GM12878 (cell line): ENCODE measurements at regions not wholly inside any gene's neighbourhood (a gene's known extent, or its start where the extent isn't known, plus 50 kb on each side); places are given as distances from the start of the nearest gene placed in this dataset.

Experiments used
- ATAC-seq: fragments of 200-7000 bp; cut with Tn5 transposase; 3 replicates; pipeline ENCODE4 v1.9.1; 2020; ENCODE audit warnings: mild to moderate bottlenecking, moderate library complexity
- BruUV-seq: library from RNA; stranded (reverse); fragments of 400-500 nt; replicated peaks from 2 replicates; lab custom pipeline; 2021; lab: Mats Ljungman, UMichigan
- CTCF ChIA-PET: fragments of 300-600 bp; sonication (Branson Sonifier 250); formaldehyde crosslinking; extraction: SDS; loops from one replicate; lab custom pipeline; 2021; ENCODE audit warnings: inconsistent platforms; lab: Yijun Ruan, JAX
- POLR2A ChIA-PET: fragments of 350-600 bp; formaldehyde crosslinking; extraction: SDS; loops from one replicate; lab custom pipeline; 2021; ENCODE audit warnings: inconsistent platforms; lab: Charles Lee
- RAD21 ChIA-PET: fragments of 300-600 bp; sonication (Branson Sonifier 250); formaldehyde crosslinking; loops from one replicate; lab custom pipeline; 2023; ENCODE audit warnings: antibody characterized with exemption; ENCODE audit not compliant: unreplicated experiment; lab: Charles Lee
- SMC1A ChIA-PET: fragments of 300-600 bp; sonication (Branson Sonifier 250); formaldehyde crosslinking; loops from one replicate; lab custom pipeline; 2023; ENCODE audit not compliant: unreplicated experiment, uncharacterized antibody; lab: Charles Lee
- DNase-seq: peaks from one replicate; pipeline ENCODE4 v3.0.0-alpha.2; 2011; ENCODE audit warnings: low read depth, low spot score
- FAIRE-seq: peaks from 3 replicates; lab custom pipeline; 2011; peaks lifted over from hg19 to GRCh38; lab: Jason Lieb, UNC
- H2AFZ ChIP-seq: 2 replicates; pipeline ENCODE4 v1.6.0; 2011; ENCODE audit warnings: low read depth, low read length, control low read depth; ENCODE audit not compliant: control insufficient read depth
- H3K27ac ChIP-seq: 2 replicates; pipeline ENCODE4 v1.5.1; 2011; ENCODE audit warnings: control low read depth; ENCODE audit not compliant: control insufficient read depth, insufficient read depth
- H3K27me3 ChIP-seq, 2 experiments: replicated peaks in 1 of 2; 2 replicates each; pipeline versions ENCODE4 v1.6.0 to v1.6.1; 2011; ENCODE audit warnings: low read length in 1 of 2; ENCODE audit not compliant: control insufficient read depth in 2 of 2, insufficient read depth in 2 of 2
- H3K36me3 ChIP-seq, 2 experiments: 2 replicates each; pipeline ENCODE4 v1.5.1; 2011; ENCODE audit warnings: low read length in 1 of 2; ENCODE audit not compliant: control insufficient read depth in 2 of 2, insufficient read depth in 2 of 2
- H3K4me1 ChIP-seq: 2 replicates; pipeline ENCODE4 v1.6.1; 2011; ENCODE audit warnings: mild to moderate bottlenecking, low read length, moderate library complexity, mixed read lengths; ENCODE audit not compliant: control insufficient read depth, insufficient read depth
- H3K4me2 ChIP-seq: 2 replicates; pipeline ENCODE4 v1.6.0; 2011; ENCODE audit warnings: control low read depth; ENCODE audit not compliant: control insufficient read depth, insufficient read depth
- H3K4me3 ChIP-seq: fragments of 200-600 bp; sonication (generic); 2 replicates; pipeline ENCODE4 v1.5.1; 2016
- H3K79me2 ChIP-seq: 2 replicates; pipeline ENCODE4 v1.6.0; 2011; ENCODE audit warnings: low read length; ENCODE audit not compliant: control insufficient read depth, insufficient read depth
- H3K9ac ChIP-seq: 2 replicates; pipeline ENCODE4 v1.8.0; 2011; ENCODE audit warnings: low read length, control low read depth, mixed read lengths; ENCODE audit not compliant: control insufficient read depth, insufficient read depth
- H3K9me3 ChIP-seq: replicated peaks from 3 replicates; pipeline ENCODE4 v1.5.1; 2011; ENCODE audit warnings: mild to moderate bottlenecking, low read length; ENCODE audit not compliant: control insufficient read depth, insufficient read depth
- H4K20me1 ChIP-seq: 2 replicates; pipeline ENCODE4 v1.6.0; 2011; ENCODE audit not compliant: control insufficient read depth, insufficient read depth
- BCL11A ChIP-seq: IDR thresholded peaks from 2 replicates; pipeline ENCODE4 v1.6.1; 2011; ENCODE audit warnings: low read depth, low read length
- BRCA1 ChIP-seq: IDR thresholded peaks from 2 replicates; pipeline ENCODE4 v1.6.1; 2011; ENCODE audit warnings: low read depth, low read length, improper control_type of control experiment
- CBX3 ChIP-seq: fragments of 200-600 bp; sonication (generic); IDR thresholded peaks from 2 replicates; pipeline ENCODE4 v1.6.1; 2016; ENCODE audit warnings: low read depth, borderline replicate concordance
- CHD4 ChIP-seq: fragments of 200-600 bp; sonication (generic); IDR thresholded peaks from 2 replicates; pipeline ENCODE4 v1.6.1; 2016; ENCODE audit warnings: mild to moderate bottlenecking
- CREM ChIP-seq: IDR thresholded peaks from 2 replicates; pipeline ENCODE4 v1.6.1; 2014; ENCODE audit warnings: antibody characterized with exemption, low read depth
- ESRRA ChIP-seq: IDR thresholded peaks from 2 replicates; pipeline ENCODE4 v1.6.1; 2012; ENCODE audit warnings: mild to moderate bottlenecking, low read length, improper control_type of control experiment
- EZH2 ChIP-seq: IDR thresholded peaks from 2 replicates; pipeline ENCODE4 v1.6.1; 2012; ENCODE audit warnings: low read depth, mild to moderate bottlenecking, control low read depth, inconsistent platforms, low read length, borderline replicate concordance; ENCODE audit not compliant: control insufficient read depth
- GATAD2B ChIP-seq: fragments of 450-650 bp; conservative IDR thresholded peaks from 2 replicates; pipeline ENCODE4 v1.6.1; 2017; ENCODE audit warnings: low read depth, mild to moderate bottlenecking, moderate library complexity
- HDAC6 ChIP-seq: fragments of 200-600 bp; sonication (generic); IDR thresholded peaks from one replicate; pipeline ENCODE4 v1.8.0; 2017; ENCODE audit warnings: antibody characterized with exemption; ENCODE audit not compliant: unreplicated experiment
- HSF1 ChIP-seq: fragments of 150-350 bp; IDR thresholded peaks from 2 replicates; pipeline ENCODE4 v1.6.1; 2014; ENCODE audit warnings: mild to moderate bottlenecking, low read depth, low read length
- NFYA ChIP-seq: IDR thresholded peaks from 2 replicates; pipeline ENCODE4 v1.6.1; 2011; ENCODE audit warnings: low read depth, mild to moderate bottlenecking, low read length, improper control_type of control experiment, borderline replicate concordance
- PKNOX1 ChIP-seq: fragments of 450-650 bp; IDR thresholded peaks from 2 replicates; pipeline ENCODE4 v1.6.1; 2016; ENCODE audit warnings: mild to moderate bottlenecking
- POLR2AphosphoS2 ChIP-seq: IDR thresholded peaks from 2 replicates; pipeline ENCODE4 v1.6.1; 2011; ENCODE audit warnings: low read depth, mild to moderate bottlenecking, low read length, improper control_type of control experiment, moderate library complexity
- SMAD1 ChIP-seq: fragments of 450-650 bp; IDR thresholded peaks from 2 replicates; pipeline ENCODE4 v1.6.1; 2018; ENCODE audit warnings: mild to moderate bottlenecking, low read depth; ENCODE audit not compliant: partially characterized antibody
- SPI1 ChIP-seq: IDR thresholded peaks from 2 replicates; pipeline ENCODE4 v1.6.1; 2011; ENCODE audit warnings: low read depth, mild to moderate bottlenecking, low read length, moderate library complexity, borderline replicate concordance; ENCODE audit not compliant: insufficient read depth
- SRF ChIP-seq, 2 experiments: IDR thresholded peaks; 2 replicates each; pipeline ENCODE4 v1.6.1; 2011; ENCODE audit warnings: low read depth in 2 of 2, low read length in 2 of 2, mild to moderate bottlenecking in 1 of 2, moderate library complexity in 1 of 2
- SUZ12 ChIP-seq: fragments of 200-600 bp; sonication (generic); IDR thresholded peaks from one replicate; pipeline ENCODE4 v1.6.1; 2018; ENCODE audit warnings: antibody characterized with exemption, mild to moderate bottlenecking; ENCODE audit not compliant: unreplicated experiment
- ZNF24 ChIP-seq: fragments of 450-650 bp; IDR thresholded peaks from 2 replicates; pipeline ENCODE4 v1.6.1; 2017; ENCODE audit warnings: antibody characterized with exemption, mild to moderate bottlenecking
- ZNF384 ChIP-seq: IDR thresholded peaks from 2 replicates; pipeline ENCODE4 v1.6.1; 2012; ENCODE audit warnings: low read depth, mild to moderate bottlenecking, low read length, improper control_type of control experiment, borderline replicate concordance
- whole genome bisulfite sequencing: methylation state at CpG from one replicate; pipeline ENCODE4 v1.1.6; 2016; ENCODE audit warnings: low lambda C conversion rate; ENCODE audit not compliant: insufficient replicate concordance, insufficient coverage; ENCODE audit errors: missing lambda C conversion rate; 5-methylcytosine and 5-hydroxymethylcytosine counted together
- in situ Hi-C: fragments of 300-500 bp; cut with MboI; formaldehyde crosslinking; loops from 9 replicates; pipeline ENCODE4 v1.14.3; 2018; ENCODE audit warnings: mixed read lengths
- intact Hi-C: fragments of 100-400 bp; cut with micrococcal nuclease; formaldehyde crosslinking; loops from one replicate; pipeline ENCODE4 v1.14.2; 2022; ENCODE audit not compliant: unreplicated experiment

- ATAC-seq: no peak
- ChIA-PET RAD21 (no interaction called here), SMC1A (interaction anchor here (1.9 kb wide), 1 partner anchor 723 kb away, joined by 6 read pairs; no protein-coding TSS in a partner anchor)
- no TSS peak for BruUV-seq
- Histone ChIP-seq H3K4me1 (no peaks in the 10 kb centered on the region), H3K4me2 (no peak overlapping the region), H2AFZ (no peak overlapping the region), H3K9ac (no peak overlapping the region), H4K20me1 (no peaks in the 10 kb centered on the region), H3K36me3 (no peaks in the 10 kb centered on the region)
- in situ Hi-C loops: no loop called here
- FAIRE-seq: no peak
- intact Hi-C loops: no loop called here
- TF ChIP-seq HSF1 (no peak), BCL11A (no peak), SUZ12 (no peak), ZNF24 (no peak), HDAC6 (no peak), EZH2 (no peak), CBX3 (no peak), SMAD1 (no peak), SRF (IDR thresholded peaks at IDR 0.05; ENCODE audit: low read depth in 2 of 2, low read length in 2 of 2) (no peak), CREM (no peak), ZNF384 (no peak), GATAD2B (no peak), SPI1 (no peak), POLR2AphosphoS2 (no peak), BRCA1 (no peak), CHD4 (no peak), NFYA (no peak), PKNOX1 (no peak), ESRRA (no peak)
- TF ChIP-seq, all 136 proteins: peak for 0
- Histone ChIP-seq H3K27me3 (no peaks in the 10 kb centered on the region), H3K4me3 (no peak overlapping the region), H3K27ac (no peak overlapping the region), H3K79me2 (no peaks in the 10 kb centered on the region), H3K9me3 (no peaks in the 10 kb centered on the region)
- DNase-seq: no peak
- ChIA-PET CTCF (interaction anchor here (0.7 to 1.4 kb wide), 4 partner anchors 8 to 333 kb away, joined by 3 to 5 read pairs (median 3); no protein-coding TSS in a partner anchor), POLR2A (no interaction called here)
- 58% methylated on average over 8 of the region's 8 CpGs for WGBS
Observed at GRCh38 chr5:101346447-101346846, 443.4 kb upstream of the ST8SIA4 start.
